HT1080 (cell line): ENCODE measurements at regions not wholly inside any gene's neighbourhood (a gene's known extent, or its start where the extent isn't known, plus 50 kb on each side); places are given as distances from the start of the nearest gene placed in this dataset.
"Not testable (repeated sequence)": the region's sequence is repeated elsewhere in the genome, so short reads cannot be mapped to it uniquely, and the experiment has no call there.

Experiments used
- DNase-seq: peaks from one replicate; pipeline ENCODE4 v3.0.0-alpha.2; 2015; ENCODE audit warnings: low read depth

DNA sequence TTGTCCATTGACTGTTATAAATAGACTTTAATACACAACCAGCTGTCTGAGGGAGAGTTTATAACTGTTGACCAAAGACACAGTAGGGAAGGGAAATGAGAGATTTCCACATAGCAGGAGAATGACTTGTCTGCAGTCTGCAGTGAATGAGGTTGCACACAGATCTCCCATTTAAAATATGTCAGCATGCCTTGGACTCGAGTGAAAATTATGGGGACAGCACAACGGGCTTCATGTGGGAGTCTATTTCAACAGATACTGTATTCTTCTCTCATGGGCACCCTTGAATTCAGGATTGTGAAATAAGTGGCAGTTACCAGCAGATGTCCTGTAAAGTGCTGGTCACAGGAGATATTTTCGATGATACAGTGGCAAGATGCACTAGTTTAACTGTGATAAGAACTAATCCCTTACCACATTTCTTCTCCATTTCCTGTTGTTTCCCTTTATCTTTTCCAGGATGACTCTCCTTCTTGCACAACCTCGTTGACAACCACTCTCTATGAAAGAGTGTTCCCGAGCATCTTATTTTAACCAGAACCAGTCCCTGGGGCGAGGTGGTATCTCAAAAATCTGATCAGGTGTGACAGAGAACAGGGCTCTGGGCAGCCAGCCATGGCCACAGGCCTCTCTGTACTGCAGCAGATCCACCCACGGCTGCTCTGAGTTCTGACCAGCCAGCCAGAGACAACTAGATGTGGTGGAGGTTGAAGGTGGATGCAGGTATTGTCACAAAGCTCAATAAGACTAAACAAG, 51.5 kb upstream of the MAP3K1 start:
- DNase-seq, result no peak

DNA sequence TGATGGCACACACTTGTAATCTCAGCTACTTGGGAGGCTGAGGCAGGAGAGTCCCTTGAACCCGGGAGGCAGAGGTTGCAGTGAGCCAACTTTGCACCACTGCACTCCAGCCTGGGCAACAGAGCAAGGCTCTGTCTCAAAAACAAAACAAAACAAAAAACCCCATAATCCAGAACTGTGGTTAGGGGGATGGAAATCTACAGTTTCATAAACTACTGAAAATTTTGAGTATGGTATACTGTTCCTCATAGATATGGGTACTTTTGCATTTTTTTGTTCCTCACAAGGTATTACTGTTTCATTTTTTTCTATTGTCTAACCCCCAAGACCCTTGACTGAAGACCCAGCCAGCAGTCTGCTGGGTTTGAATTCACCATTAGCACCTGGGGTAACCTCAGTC, 52.2 kb upstream of the MAP3K1 start:
- DNase-seq, result no peak

DNA sequence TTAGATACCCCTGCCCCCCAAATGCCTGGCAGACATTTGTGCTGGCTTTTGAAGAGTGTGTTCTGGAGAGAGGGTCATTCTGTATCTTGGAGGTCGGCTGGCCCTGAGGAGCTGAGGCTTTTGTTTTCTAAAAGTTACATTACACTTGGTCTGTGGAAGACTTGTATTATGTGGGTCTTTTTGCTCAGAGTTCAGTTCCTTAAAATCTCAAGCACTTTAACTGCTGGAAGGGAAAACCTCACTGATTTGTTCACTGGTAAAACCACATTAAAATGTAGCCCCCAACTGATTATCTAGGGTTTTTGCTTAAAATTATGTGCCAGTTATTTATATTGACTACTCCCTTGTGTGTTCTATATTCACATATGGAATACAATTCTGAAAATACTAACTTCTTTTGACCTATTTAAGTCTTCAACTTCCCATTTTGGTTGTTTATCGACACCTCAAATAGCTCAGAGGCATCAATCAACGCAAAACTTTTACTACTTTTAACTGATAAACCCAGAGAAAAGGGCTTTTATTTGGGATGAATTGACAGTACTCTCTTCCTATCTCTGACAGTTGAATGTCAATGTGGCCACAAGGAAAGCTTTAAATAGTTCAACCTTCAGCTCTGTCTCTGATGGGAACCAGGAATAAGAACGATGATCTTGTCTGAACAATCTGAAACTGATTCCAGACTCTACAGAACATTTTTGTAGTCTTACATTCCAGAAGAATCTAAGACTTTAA, 54.0 kb upstream of the MAP3K1 start:
- DNase-seq, result no peak

DNA sequence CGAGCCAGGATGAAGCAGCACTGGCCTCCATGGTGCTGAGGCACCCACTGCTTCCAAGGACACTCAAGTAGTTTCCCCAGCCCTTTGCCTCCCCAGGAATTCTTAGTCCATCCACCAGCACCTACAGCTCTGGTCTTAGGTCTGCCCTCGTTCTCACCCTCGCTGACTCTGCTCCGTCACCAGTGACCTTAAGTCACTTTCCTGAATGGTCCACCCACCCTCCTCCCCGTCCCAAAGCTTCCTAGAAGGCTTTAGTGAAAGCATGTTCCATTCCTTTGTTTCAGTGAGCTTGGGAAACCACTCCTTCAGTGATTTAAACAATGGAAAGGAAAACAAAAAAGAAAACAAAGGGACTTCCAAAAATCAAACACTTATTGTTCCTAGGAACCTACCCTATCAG, 54.6 kb upstream of the MAP3K1 start:
- no peak for DNase-seq

DNA sequence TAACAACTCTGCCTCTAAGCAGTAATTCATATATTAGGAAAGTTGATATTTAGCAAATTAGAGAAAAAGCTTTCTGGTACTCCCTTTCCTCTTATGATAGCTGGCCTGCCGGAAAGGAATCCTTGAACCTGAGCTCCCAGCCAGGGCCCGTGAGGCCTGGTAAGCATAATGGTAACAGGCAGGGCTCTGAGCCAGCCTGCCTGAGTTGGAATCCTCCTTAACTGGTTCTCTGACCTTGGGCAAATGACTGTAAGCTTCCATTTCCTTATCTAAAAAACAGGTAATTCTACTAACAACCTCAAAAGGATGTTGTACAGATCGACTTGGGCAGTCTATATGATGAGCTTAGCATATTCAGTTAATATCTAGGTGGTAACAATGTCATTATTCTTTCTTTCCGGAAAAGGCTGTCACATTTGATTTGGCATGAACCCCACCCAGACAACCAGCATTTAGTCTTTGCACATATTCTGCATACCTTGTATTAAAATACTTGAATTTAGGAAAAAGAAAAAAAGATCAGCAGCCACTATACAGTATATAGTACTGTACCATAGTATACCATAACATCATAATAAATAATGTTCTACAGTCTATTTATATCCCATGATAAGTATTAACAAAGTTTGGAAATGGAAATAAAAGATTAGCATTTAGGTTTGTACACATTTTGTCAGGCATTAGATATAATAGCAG, 55.7 kb upstream of the MAP3K1 start:
- no peak for DNase-seq

DNA sequence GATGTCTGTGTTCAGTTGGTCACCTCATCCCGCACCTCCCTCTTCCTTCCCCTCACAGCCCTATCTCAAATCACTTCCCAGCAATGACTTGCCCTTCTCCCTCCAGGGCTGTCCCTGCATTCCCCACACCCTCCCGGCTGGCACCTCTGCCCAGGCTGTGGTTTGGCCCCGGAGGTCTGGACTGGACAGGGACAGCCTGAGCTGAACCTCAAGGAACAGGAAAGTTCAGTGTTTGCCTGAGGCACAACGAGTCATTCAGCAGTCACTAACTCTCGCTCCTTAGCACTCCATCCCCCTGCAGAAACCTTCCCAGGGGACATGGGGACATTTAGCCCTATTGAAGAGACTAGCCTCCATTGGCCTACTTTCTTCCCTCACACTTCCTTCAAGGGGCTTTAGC, 58.3 kb upstream of the MAP3K1 start:
- DNase-seq, result peak; percentile 2

DNA sequence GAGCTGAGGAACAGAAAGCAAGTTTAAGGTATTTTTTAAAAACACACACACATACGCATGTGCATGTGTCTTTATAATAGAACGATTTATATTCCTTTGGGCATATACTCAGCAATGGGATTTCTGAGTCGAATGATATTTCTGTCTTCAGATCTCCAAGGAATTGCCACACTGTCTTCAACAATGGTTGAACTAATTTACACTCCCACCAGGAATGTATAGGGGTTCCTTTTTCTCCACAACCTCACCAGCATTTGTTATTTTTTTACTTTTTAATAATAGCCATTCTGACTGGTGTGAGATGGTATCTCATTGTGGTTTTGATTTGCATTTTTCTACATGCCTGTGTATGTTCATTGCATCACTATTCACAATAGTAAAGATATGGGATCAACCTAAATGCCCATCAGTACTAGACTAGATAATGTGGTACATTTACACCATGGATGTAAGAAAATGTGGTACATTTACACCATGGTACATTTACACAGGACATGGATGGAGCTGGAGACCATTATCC, 60.3 kb upstream of the MAP3K1 start:
- DNase-seq, result no peak

DNA sequence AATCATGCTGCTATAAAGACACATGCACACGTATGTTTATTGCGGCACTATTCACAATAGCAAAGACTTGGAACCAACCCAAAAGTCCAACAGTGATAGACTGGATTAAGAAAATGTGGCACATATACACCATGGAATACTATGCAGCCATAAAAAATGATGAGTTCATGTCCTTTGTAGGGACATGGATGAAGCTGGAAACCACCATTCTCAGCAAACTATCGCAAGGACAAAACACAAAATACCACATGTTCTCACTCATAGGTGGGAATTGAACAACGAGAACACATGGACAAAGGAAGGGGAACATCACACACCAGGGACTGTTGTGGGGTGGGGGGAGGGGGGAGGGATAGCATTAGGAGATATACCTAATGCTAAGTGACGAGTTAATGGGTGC, 61.8 kb upstream of the MAP3K1 start:
- not testable (repeated sequence) for DNase-seq

DNA sequence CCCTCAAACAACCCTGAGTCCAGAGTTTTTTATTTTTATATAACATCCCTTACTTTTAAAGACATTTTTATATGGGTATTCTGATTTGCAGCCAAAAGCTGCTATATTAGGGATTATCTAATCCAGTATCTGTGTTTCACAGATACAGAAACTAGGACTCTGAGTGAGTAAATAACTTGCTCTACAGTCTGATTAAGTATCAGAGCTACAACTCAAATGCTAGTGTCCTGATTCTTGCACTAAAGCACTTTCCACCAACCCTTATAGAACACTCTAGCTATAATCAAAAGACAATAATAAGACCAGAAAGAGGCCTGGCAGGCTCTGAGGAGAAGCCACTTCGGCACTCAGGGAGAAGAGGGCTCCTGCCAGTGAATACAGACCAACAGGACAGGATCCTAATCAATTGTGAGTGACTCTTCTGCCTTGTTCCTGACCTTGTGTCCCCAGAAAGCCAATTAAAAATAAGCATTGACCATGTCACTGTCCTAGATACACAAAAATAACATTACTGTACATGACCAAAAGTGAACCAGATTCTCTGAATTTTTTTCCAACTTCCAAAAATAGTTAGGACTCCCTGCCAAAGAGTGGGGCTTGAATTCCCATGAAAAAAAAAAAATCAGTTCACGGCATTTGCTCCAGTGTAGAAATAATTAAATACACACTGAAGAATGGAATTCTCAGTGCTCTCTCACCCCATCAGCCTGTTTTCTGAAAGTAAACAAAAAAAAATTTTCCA, 63.6 kb upstream of the MAP3K1 start:
- DNase-seq, result no peak

DNA sequence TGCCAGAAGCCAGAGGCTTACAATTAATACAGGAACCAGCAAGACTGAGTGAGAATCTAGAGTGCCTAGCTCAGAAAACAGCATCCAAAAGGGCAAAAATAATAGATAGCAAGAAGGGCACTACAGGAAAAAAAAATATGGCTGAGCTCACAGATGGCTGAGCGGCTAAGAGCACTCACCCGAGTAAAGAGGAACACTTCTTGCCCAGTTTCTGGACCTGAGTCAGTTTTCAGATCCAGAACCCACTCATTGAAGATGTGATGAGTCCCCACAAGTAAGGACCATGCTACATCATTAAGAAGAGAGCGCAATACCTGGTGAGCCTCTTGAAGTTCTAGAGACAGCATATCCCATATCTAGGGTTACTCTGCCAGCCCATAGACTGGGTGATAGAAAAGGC, 65.5 kb upstream of the MAP3K1 start:
- DNase-seq, result no peak

DNA sequence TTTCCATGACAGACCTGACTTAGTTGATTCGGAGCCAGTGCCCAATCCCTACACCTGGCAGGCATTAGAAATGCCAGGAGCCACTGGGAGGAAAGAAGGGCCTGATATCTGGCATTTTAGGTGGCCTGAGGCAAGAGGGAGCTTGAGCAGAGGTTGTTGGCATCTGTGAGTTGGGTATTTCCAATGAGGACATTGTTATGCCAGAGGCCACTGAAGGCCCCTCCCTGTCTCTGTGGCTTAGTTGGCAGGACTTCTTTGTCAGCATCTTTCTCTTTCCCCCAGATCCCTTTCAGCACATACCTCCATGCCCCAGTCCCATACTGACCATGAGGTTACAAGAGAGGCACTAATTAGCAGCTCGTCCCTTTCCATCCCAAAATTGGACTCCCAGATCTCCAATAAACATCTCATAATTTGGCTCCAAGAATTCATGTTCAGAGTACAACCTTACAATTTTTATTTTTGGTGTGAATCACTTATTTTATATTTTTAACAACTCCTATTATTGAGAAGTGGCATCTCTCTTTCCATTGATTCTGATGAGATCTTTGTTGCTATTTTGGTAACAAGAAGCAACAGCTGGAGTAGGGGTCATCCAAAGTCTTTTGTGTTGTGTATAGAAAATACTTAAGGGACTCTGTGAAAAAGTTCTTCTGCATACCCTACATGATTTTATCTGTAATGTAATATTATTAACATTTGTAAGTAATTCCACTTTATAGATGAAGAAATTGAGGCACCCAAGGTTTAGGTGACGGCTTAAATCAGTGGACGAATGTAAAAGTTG, 68.6 kb upstream of the MAP3K1 start:
- DNase-seq, result no peak

DNA sequence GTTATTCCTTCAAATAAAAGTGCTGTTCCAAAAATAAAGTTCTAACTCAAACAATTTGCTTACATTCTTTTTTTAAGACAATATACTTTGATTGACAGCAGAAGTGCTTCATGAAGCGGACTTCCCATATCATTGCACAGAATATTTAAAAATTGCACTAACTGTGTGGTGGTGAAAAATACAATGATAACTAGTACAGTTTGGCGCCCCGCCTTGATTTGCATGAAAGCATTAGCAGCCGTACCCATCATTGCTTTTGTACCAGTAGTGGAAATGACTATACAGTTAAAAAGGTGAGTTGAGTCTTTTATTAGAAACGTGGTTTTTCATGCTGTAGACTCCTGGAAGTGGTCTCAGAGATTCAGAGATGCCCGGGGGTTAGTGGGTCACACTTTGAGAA, 69.5 kb upstream of the MAP3K1 start:
- DNase-seq, result no peak

DNA sequence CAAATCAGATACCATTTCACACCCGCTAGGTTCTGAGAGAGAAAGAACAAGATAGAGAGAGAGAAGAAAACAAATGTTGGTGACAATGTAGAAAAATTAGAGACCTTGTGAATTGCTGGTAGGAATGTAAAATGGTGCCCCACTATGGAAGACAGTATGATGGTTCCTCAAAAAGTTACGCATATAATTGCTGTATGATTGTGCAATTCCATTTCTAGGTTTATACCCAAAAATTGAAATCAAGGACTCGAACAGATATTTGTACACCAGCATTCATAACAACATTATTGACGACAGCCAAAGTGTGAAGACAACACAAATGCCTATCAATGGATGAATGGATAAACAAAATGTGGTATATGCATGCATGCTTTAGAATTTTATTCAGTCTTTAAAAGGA, 74.5 kb upstream of the MAP3K1 start:
- no peak for DNase-seq

DNA sequence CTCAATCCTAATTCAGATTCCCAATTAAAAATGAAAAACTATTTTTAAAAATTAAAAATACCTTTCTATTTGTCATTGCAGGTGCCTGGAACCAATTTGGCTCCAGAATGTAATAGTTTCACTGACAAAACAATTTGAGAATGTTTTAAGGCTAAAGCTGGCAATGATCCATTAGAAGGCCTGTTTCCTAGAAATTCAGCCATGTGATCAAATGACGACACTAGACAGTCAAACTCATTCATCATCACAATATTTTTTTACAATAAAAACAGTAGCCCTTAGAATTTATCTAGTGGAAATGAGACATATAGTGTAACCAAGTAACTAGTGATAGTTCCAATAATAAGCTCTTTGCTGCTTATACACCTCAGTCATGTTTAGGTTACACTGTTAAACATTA, 75.4 kb upstream of the MAP3K1 start:
- DNase-seq, result no peak

DNA sequence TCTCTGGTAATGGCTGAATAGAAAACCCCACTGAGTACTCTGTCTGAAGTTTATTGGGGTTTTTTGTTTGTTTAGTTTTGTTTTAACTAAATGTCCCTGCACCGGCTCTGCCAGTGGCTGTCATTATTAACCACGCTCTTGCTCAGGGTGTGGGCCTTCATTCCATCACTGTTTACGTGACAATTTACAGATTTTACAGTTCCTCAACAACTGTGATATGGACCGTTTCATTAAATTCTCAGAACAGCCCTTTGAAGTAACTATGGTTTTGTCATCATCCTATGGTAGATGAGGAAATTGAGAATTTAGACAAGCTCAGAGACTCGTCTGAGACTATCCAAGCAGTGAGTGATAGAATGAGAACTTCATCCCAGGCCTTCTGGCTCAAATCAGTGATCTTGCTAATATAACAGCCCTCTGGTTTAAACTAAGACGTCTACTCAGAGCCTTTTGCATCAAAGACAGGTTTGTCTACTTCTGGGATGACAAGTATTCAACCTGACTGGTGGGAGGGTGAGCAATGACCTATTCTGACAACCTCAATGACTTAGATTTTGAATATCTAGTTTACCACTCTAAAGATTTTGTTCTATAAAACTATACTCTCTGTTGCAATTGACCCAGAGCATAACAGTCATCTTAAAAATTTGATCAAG, 77.3 kb upstream of the MAP3K1 start:
- DNase-seq, result no peak

DNA sequence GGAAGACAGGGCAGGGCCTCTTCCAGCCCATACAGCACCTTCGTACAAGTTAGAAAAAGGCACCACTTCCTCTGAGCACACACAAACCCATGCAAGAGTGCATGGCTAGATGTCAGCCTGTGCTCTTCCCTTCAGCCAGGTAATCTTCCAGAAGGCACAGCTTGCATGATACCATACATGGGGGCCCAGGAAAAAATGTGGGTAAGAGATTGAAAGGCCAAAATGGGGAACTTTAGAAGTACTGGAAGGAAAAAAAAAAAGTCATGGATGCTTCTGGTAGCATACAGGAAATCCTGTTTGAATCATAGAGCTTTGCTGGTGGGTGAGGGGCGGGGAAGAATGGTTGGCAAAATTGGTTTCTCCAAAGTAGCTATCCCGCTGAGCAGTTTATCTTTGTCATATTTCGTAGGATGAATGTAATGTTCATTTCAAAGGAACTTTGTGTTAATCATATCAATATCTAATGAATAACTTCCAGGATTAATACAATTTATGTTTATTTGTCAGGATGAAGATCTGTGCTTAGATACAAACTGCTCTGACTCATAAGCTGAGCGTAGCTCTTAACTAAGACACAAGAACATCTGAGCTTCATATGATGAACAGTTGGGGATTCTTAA, 78.2 kb upstream of the MAP3K1 start:
- DNase-seq, result peak; percentile 41

DNA sequence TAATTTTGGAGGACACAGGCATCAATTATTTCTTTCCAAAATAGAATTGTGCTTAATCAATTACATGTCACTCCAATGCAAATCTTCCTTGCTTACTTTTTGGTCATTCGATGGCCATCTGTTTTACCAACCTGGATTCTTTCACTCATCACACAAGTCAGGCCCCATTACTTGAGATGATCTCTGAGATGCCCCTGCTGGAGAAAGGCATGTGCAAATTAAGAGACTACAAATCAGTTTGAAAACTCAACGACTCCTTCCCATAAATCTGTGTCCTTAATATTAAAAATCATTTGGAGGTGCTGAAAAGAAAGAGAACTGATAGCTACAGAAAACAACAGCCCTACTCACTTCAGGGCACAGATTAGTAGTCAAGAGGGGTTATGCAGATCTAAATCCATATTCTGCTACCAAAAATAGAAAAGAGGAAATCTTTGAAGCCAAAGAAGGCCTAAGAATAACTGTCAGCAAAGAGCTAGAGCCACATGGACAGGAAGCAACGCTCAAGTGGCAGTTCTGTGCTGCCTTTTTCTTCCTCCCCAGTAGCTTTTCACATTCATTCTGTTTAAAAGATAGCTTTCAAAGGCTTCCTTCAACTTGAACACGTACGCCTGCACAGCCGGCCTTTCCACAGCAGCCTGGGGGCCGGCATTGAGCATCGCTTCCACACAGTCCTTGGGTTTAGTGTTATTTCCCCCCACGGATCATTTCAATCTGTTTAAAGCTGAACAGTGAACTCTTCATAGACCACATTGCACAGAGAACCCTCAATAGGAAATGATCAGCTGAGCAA, 79.3 kb upstream of the MAP3K1 start:
- no peak for DNase-seq

DNA sequence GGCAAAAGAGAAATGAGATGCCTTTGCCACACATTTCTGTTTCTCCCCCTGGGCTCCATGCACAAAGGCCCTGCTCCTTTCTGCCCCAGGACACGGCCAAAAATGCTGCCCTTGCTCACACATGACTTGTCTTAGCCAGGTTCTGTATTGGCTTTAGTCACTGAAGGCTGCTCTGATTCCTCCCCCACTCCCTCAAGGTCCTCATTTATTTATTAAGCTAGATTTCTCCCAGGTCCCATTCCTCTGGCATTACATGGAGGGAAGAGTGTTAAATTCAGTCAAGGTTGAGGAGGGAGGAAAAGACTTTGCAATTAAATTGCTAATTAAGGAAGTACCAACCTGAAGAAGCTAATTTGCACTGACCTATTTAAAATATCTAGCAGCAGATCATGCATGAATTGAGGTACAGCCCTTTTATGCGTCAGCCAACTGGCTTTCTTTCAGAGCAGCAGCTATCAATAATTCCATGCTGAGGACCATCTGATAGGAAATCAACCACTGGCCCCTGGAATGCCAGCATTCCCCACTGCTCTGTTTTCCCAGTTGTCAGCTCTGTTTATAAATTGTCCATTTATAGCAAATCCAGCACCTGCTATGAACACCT, 81.2 kb upstream of the MAP3K1 start:
- no peak for DNase-seq

DNA sequence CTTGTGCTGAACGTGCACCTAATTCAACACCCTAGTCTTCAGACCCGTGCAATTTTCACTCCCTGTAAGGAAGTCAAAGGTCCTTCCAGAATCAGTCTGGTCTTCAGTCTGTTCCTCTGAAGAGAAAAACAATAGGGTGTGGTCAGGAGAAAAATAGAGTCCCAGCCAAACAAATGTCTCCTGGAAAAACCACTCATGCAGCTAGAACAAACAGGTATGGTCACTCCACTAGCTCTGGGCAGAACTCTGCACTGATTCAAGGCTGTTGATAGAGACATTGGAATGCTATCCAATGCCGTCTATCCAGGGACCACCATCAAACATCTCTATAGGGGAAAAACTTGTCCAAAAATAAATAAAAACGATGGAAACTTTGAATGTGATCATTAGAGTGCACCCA, 81.8 kb upstream of the MAP3K1 start:
- DNase-seq, result no peak
